MM.1S (cell line): ENCODE measurements at regions not wholly inside any gene's neighbourhood (a gene's known extent, or its start where the extent isn't known, plus 50 kb on each side); places are given as distances from the start of the nearest gene placed in this dataset.

Experiments used
- EZH2 ChIP-seq: fragments of 300-600 bp; sonication (generic); optimal IDR thresholded peaks from 2 replicates; pipeline ENCODE3; 2017; ENCODE audit warnings: low read depth, mild to moderate bottlenecking, antibody characterized with exemption, low read length, mixed read lengths
- EZH2phosphoT487 ChIP-seq: fragments of 300-600 bp; sonication (generic); IDR thresholded peaks from 2 replicates; pipeline ENCODE4 v1.6.1; 2018; ENCODE audit warnings: antibody characterized with exemption, low read length
- TF ChIP-seq, protein P1 (sequence below): fragments of 300-600 bp; sonication (generic); IDR thresholded peaks from 2 replicates; pipeline ENCODE4 v1.5.1; 2016; ENCODE audit warnings: antibody characterized with exemption, low read length, mixed read lengths

DNA sequence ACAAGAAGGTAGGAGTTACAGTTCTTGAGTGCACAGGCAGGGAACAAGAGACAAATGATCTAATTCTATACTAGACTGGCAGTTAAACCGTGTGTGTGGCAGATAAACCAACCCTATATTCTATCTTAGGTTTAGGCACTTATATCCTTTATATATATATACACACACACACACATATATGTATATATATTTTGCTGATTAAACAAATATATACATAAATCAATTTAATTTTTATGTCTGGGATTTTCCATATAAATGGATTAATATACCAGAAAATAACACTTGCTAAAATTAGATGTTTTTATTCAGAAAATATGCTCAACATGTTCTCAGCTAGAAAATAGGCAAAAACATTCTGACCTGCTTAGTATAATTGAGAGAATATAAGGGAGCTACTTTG lies 887.9 kb upstream of the KLHL29 start:
- TF ChIP-seq, protein P1, sequence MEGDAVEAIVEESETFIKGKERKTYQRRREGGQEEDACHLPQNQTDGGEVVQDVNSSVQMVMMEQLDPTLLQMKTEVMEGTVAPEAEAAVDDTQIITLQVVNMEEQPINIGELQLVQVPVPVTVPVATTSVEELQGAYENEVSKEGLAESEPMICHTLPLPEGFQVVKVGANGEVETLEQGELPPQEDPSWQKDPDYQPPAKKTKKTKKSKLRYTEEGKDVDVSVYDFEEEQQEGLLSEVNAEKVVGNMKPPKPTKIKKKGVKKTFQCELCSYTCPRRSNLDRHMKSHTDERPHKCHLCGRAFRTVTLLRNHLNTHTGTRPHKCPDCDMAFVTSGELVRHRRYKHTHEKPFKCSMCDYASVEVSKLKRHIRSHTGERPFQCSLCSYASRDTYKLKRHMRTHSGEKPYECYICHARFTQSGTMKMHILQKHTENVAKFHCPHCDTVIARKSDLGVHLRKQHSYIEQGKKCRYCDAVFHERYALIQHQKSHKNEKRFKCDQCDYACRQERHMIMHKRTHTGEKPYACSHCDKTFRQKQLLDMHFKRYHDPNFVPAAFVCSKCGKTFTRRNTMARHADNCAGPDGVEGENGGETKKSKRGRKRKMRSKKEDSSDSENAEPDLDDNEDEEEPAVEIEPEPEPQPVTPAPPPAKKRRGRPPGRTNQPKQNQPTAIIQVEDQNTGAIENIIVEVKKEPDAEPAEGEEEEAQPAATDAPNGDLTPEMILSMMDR = no peak
- no peak for TF ChIP-seq EZH2
- no peak for TF ChIP-seq EZH2phosphoT487
